Neural cell (in vitro differentiated cells): ENCODE measurements at regions not wholly inside any gene's neighbourhood (a gene's known extent, or its start where the extent isn't known, plus 50 kb on each side); places are given as distances from the start of the nearest gene placed in this dataset.

ENCODE experiments used
- CTCF ChIP-seq: fragments of 450-650 bp; IDR thresholded peaks from 2 replicates; pipeline ENCODE4 v1.5.1; 2014; ENCODE audit warnings: antibody characterized with exemption, mild to moderate bottlenecking, moderate library complexity; ENCODE audit not compliant: poor library complexity, severe bottlenecking
- EP300 ChIP-seq: fragments of 450-650 bp; conservative IDR thresholded peaks from 2 replicates; pipeline ENCODE4 v1.6.1; 2014; ENCODE audit warnings: antibody characterized with exemption, mild to moderate bottlenecking, moderate library complexity; ENCODE audit not compliant: poor library complexity, severe bottlenecking
- EZH2 ChIP-seq: fragments of 200-600, 300-800 bp; shearing (Covaris generic), sonication (generic); IDR thresholded peaks from 2 replicates; pipeline ENCODE4 v1.6.1; 2014; ENCODE audit warnings: antibody characterized with exemption, low read length, borderline replicate concordance, mild to moderate bottlenecking; ENCODE audit not compliant: insufficient read depth, poor library complexity, severe bottlenecking
- MXI1 ChIP-seq: fragments of 450-650 bp; conservative IDR thresholded peaks from 2 replicates; pipeline ENCODE4 v1.6.1; 2014; ENCODE audit warnings: antibody characterized with exemption, mild to moderate bottlenecking; ENCODE audit not compliant: poor library complexity, severe bottlenecking
- POLR2AphosphoS5 ChIP-seq: IDR thresholded peaks from 2 replicates; pipeline ENCODE4 v1.6.1; 2012
- REST ChIP-seq: IDR thresholded peaks from 2 replicates; pipeline ENCODE4 v1.6.1; 2012; ENCODE audit warnings: borderline replicate concordance
- SMC3 ChIP-seq: fragments of 450-650 bp; conservative IDR thresholded peaks from 2 replicates; pipeline ENCODE4 v1.6.1; 2014; ENCODE audit warnings: antibody characterized with exemption, mild to moderate bottlenecking, moderate library complexity; ENCODE audit not compliant: poor library complexity
- TAF1 ChIP-seq: IDR thresholded peaks from 2 replicates; pipeline ENCODE4 v1.6.1; 2012; ENCODE audit warnings: low read depth

- TF ChIP-seq CTCF: no peak
- no peak for TF ChIP-seq TAF1
- TF ChIP-seq MXI1: no peak
- no peak for TF ChIP-seq EZH2
- no peak for TF ChIP-seq EP300
- TF ChIP-seq REST: no peak
- no peak for TF ChIP-seq SMC3
- no peak for TF ChIP-seq POLR2AphosphoS5
Measured at GRCh38 chrX:137916090-137916746, 350.3 kb downstream of the ZIC3 start.
